K562 (cell line): ENCODE measurements at regions not wholly inside any gene's neighbourhood (a gene's known extent, or its start where the extent isn't known, plus 50 kb on each side); places are given as distances from the start of the nearest gene placed in this dataset.

Experiments used
- ATAC-seq: fragments of 200-7000 bp; cut with Tn5 transposase; 3 replicates; pipeline ENCODE4 v1.9.1; 2020; ENCODE audit warnings: moderate library complexity
- BruUV-seq: library from RNA; stranded (reverse); fragments of 400-500 nt; replicated peaks from 2 replicates; lab custom pipeline; 2021; lab: Mats Ljungman, UMichigan
- CTCF ChIA-PET: fragments of 300-600 bp; formaldehyde crosslinking; extraction: SDS; loops from one replicate; lab custom pipeline; 2021; ENCODE audit warnings: low intra/inter-chr PET ratio; lab: Yijun Ruan, JAX
- POLR2A ChIA-PET: fragments of 300-600, 350-650 bp; sonication (Branson Sonifier 250); formaldehyde crosslinking; extraction: SDS; loops from one replicate; lab custom pipeline; 2021; ENCODE audit warnings: antibody characterized with exemption, inconsistent platforms; lab: Yijun Ruan, JAX
- DNase-seq, 4 experiments: peaks; one replicate each; pipeline versions ENCODE4 v3.0.0 to v3.0.0-alpha.2; 2011 to 2018; ENCODE audit warnings: low spot score in 3 of 4, mixed read lengths in 3 of 4; ENCODE audit errors: extremely low read depth in 1 of 4
- FAIRE-seq: peaks from 2 replicates; lab custom pipeline; 2011; peaks lifted over from hg19 to GRCh38; lab: Jason Lieb, UNC
- H2AFZ ChIP-seq: 2 replicates; pipeline ENCODE4 v1.6.0; 2011; ENCODE audit warnings: low read depth, low read length, control low read depth, inconsistent platforms
- H3K27ac ChIP-seq: fragments of 200-600 bp; 3 replicates; pipeline ENCODE4 v1.8.0; 2011; ENCODE audit warnings: low read depth, mild to moderate bottlenecking, control low read depth, inconsistent platforms, low read length, moderate library complexity, mixed read lengths; ENCODE audit errors: extremely low read depth
- H3K27me3 ChIP-seq, 2 experiments: fragments of 300-600 bp in 1 of 2; 2 replicates in 1 of 2; 3 replicates in 1 of 2; pipeline versions ENCODE4 v1.6.0 to v1.8.0; 2011; ENCODE audit warnings: inconsistent platforms in 2 of 2, low read length in 2 of 2, mild to moderate bottlenecking in 1 of 2, mixed read lengths in 1 of 2, moderate library complexity in 1 of 2; ENCODE audit not compliant: control insufficient read depth in 2 of 2, insufficient read depth in 2 of 2
- H3K36me3 ChIP-seq: fragments of 300-600 bp; 3 replicates; pipeline ENCODE4 v1.8.0; 2011; ENCODE audit warnings: mild to moderate bottlenecking, low read length, inconsistent platforms; ENCODE audit not compliant: control insufficient read depth, insufficient read depth
- H3K4me1 ChIP-seq, 2 experiments: fragments of 200-600 bp in 1 of 2; replicated peaks in 1 of 2; 2 replicates in 1 of 2; 3 replicates in 1 of 2; pipeline versions ENCODE4 v1.5.1 to v1.8.0; 2011; ENCODE audit warnings: inconsistent platforms in 2 of 2, low read length in 2 of 2, mild to moderate bottlenecking in 1 of 2, mixed read lengths in 1 of 2, moderate library complexity in 1 of 2; ENCODE audit not compliant: control insufficient read depth in 2 of 2, insufficient read depth in 2 of 2
- H3K4me2 ChIP-seq: 2 replicates; pipeline ENCODE4 v1.6.1; 2011; ENCODE audit warnings: low read length, control low read depth, inconsistent platforms, mixed read lengths; ENCODE audit not compliant: insufficient read depth
- H3K4me3 ChIP-seq: fragments of 200-600 bp; sonication (generic), shearing (Covaris generic); 2 replicates; pipeline ENCODE4 v1.5.1; 2016; ENCODE audit warnings: control low read depth, inconsistent platforms
- H3K79me2 ChIP-seq: fragments of 200-600 bp; 3 replicates; pipeline ENCODE4 v1.8.0; 2011; ENCODE audit warnings: low read length, inconsistent platforms; ENCODE audit not compliant: control insufficient read depth, insufficient read depth
- H3K9ac ChIP-seq, 2 experiments: 2 replicates each; pipeline versions ENCODE4 v1.6.0 to v1.6.1; 2011; ENCODE audit warnings: low read depth in 2 of 2, low read length in 2 of 2, control low read depth in 1 of 2, inconsistent platforms in 1 of 2, mild to moderate bottlenecking in 1 of 2, mixed read lengths in 1 of 2; ENCODE audit not compliant: insufficient read depth in 1 of 2
- H3K9me1 ChIP-seq: one replicate; pipeline ENCODE4 v1.6.0; 2011; ENCODE audit warnings: inconsistent platforms, mild to moderate bottlenecking, low read length, moderate library complexity; ENCODE audit not compliant: control insufficient read depth, insufficient read depth
- H3K9me3 ChIP-seq: replicated peaks from 2 replicates; pipeline ENCODE4 v1.5.1; 2011; ENCODE audit warnings: low read depth, low read length, inconsistent platforms; ENCODE audit not compliant: control insufficient read depth, insufficient read depth
- H4K20me1 ChIP-seq: replicated peaks from 2 replicates; pipeline ENCODE4 v1.6.1; 2011; ENCODE audit warnings: low read length, inconsistent platforms, mixed read lengths; ENCODE audit not compliant: control insufficient read depth, insufficient read depth
- AFF4 ChIP-seq: sonication (generic); formaldehyde crosslinking; IDR thresholded peaks from 2 replicates; pipeline ENCODE4 v1.8.0; 2023; ENCODE audit warnings: mild to moderate bottlenecking, missing genetic modification reagents
- ARID3B ChIP-seq: fragments of 250-450 bp; sonication (Bioruptor Pico); IDR thresholded peaks from 2 replicates; pipeline ENCODE4 v1.4.0; 2020; ENCODE audit warnings: borderline replicate concordance
- CHD1 ChIP-seq: fragments of 200-600 bp; sonication (generic); IDR thresholded peaks from one replicate; pipeline ENCODE4 v1.6.1; 2012; ENCODE audit warnings: mild to moderate bottlenecking, moderate library complexity, low read length, inconsistent platforms
- E2F5 ChIP-seq: sonication (generic); formaldehyde crosslinking; IDR thresholded peaks from 2 replicates; pipeline ENCODE4 v1.8.0; 2022; ENCODE audit warnings: mild to moderate bottlenecking, missing genetic modification reagents
- FUS ChIP-seq: fragments of 200-400 bp; formaldehyde crosslinking; optimal IDR thresholded peaks from 2 replicates; pipeline ENCODE3; 2017; ENCODE audit warnings: low read depth, low read length
- HDGF ChIP-seq: fragments of 450-650 bp; IDR thresholded peaks from 2 replicates; pipeline ENCODE4 v1.6.1; 2016
- KLF1 ChIP-seq: fragments of 450-650 bp; IDR thresholded peaks from 2 replicates; pipeline ENCODE4 v1.6.1; 2016; ENCODE audit warnings: missing genetic modification characterization, missing compliant biosample characterization
- PURB ChIP-seq: sonication (generic); formaldehyde crosslinking; IDR thresholded peaks from 2 replicates; pipeline ENCODE4 v1.9.0; 2021; ENCODE audit warnings: low read depth, mild to moderate bottlenecking, missing genetic modification reagents
- RBBP5 ChIP-seq: fragments of 200-600 bp; sonication (generic); IDR thresholded peaks from 2 replicates; pipeline ENCODE4 v1.6.1; 2012; ENCODE audit warnings: borderline replicate concordance, mild to moderate bottlenecking, low read length, control low read depth, inconsistent platforms; ENCODE audit not compliant: insufficient read depth, poor library complexity, severe bottlenecking
- STAT5B ChIP-seq: fragments of 250-450 bp; sonication (Bioruptor Pico); IDR thresholded peaks from 2 replicates; pipeline ENCODE4 v1.8.0; 2021; ENCODE audit warnings: mild to moderate bottlenecking, inconsistent platforms
- TGIF2 ChIP-seq: sonication (generic); formaldehyde crosslinking; IDR thresholded peaks from 2 replicates; pipeline ENCODE4 v1.8.1; 2022; ENCODE audit warnings: mild to moderate bottlenecking, missing genetic modification reagents, moderate library complexity
- ZNF217 ChIP-seq: sonication (generic); formaldehyde crosslinking; IDR thresholded peaks from 2 replicates; pipeline ENCODE4 v1.8.0; 2022; ENCODE audit warnings: mild to moderate bottlenecking, missing genetic modification reagents
- ZNF311 ChIP-seq: fragments of 250-450 bp; sonication (Bioruptor Pico); IDR thresholded peaks from 2 replicates; pipeline ENCODE4 v1.4.0; 2020; ENCODE audit warnings: mild to moderate bottlenecking, moderate library complexity
- ZNF395 ChIP-seq: fragments of 200-800 bp; sonication (Bioruptor generic); IDR thresholded peaks from 2 replicates; pipeline ENCODE4 v1.6.1; 2017; ENCODE audit warnings: missing genetic modification characterization, missing compliant biosample characterization
- WGBS: fragments of 100-300 bp; shearing (Covaris generic); methylation state at CpG from one replicate; pipeline ENCODE4 v1.1.6; 2016; ENCODE audit warnings: low coverage, mixed read lengths; ENCODE audit not compliant: insufficient coverage; ENCODE audit errors: missing lambda C conversion rate; 5-methylcytosine and 5-hydroxymethylcytosine counted together
- in situ Hi-C: fragments of 300-500 bp; cut with MboI; formaldehyde crosslinking; loops from 4 replicates; pipeline ENCODE4 v1.15.0; 2018; ENCODE audit warnings: inconsistent platforms, mixed read lengths
- intact Hi-C: fragments of 100-400 bp; cut with micrococcal nuclease; formaldehyde crosslinking; loops from 2 replicates; pipeline ENCODE4 v1.14.2; 2022
- TF ChIP-seq, protein P1 (sequence below): fragments of 450-650 bp; formaldehyde crosslinking; IDR thresholded peaks from 2 replicates; pipeline ENCODE4 v1.4.0; 2020; ENCODE audit warnings: mild to moderate bottlenecking, moderate library complexity

- H4K20me1 ChIP-seq: no peaks in the 10 kb centered on the region
- H3K9me3 ChIP-seq: no peaks in the 10 kb centered on the region
- H3K36me3 ChIP-seq: no peaks in the 10 kb centered on the region
- no peaks in the 10 kb centered on the region for H3K4me1 ChIP-seq
- ChIA-PET POLR2A (no interaction called here), CTCF (no interaction called here)
- H3K9me1 ChIP-seq: no peaks in the 10 kb centered on the region
- no peak for DNase-seq
- no peak overlapping the region for H3K9ac ChIP-seq
- FAIRE-seq: no peak
- no peak overlapping the region for H3K4me2 ChIP-seq
- no peaks in the 10 kb centered on the region for H3K27me3 ChIP-seq
- in situ Hi-C loops (no loop called here), intact Hi-C loops (no loop called here)
- ATAC-seq: no peak
- BruUV-seq: no TSS peak
- 8% methylated on average over 4 of the region's 4 CpGs for WGBS
- H3K79me2 ChIP-seq: no peaks in the 10 kb centered on the region
- H2AFZ ChIP-seq: no peak overlapping the region
- H3K27ac ChIP-seq: no peak overlapping the region
- H3K4me3 ChIP-seq: no peak overlapping the region
- TF ChIP-seq FUS (no peak), STAT5B (CRISPR knock-in tag) (no peak), PURB (CRISPR knock-in tag) (no peak), RBBP5 (no peak), CHD1 (no peak), E2F5 (CRISPR knock-in tag) (no peak), ARID3B (no peak), ZNF217 (CRISPR knock-in tag) (no peak), KLF1 (no peak), HDGF (no peak), ZNF311 (CRISPR knock-in tag) (no peak), AFF4 (CRISPR knock-in tag) (no peak), ZNF395 (no peak), TGIF2 (CRISPR knock-in tag) (no peak)
- TF ChIP-seq, protein P1, sequence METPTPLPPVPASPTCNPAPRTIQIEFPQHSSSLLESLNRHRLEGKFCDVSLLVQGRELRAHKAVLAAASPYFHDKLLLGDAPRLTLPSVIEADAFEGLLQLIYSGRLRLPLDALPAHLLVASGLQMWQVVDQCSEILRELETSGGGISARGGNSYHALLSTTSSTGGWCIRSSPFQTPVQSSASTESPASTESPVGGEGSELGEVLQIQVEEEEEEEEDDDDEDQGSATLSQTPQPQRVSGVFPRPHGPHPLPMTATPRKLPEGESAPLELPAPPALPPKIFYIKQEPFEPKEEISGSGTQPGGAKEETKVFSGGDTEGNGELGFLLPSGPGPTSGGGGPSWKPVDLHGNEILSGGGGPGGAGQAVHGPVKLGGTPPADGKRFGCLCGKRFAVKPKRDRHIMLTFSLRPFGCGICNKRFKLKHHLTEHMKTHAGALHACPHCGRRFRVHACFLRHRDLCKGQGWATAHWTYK (CRISPR knock-in tag): no peak
These were observed 187.4 kb upstream of the AGR3 start for GRCh38 chr7:17069146-17069545.
